PC-9 (cell line): ENCODE measurements at regions not wholly inside any gene's neighbourhood (a gene's known extent, or its start where the extent isn't known, plus 50 kb on each side); places are given as distances from the start of the nearest gene placed in this dataset.

Experiments used
- EZH2 ChIP-seq: fragments of 200-600 bp; sonication (generic); IDR thresholded peaks from 2 replicates; pipeline ENCODE4 v1.8.0; 2017; ENCODE audit warnings: antibody characterized with exemption, low read depth
- TF ChIP-seq, protein P1 (sequence below): fragments of 200-600 bp; sonication (generic); conservative IDR thresholded peaks from 2 replicates; pipeline ENCODE4 v1.6.1; 2017; ENCODE audit warnings: mixed run types, antibody characterized with exemption, mild to moderate bottlenecking, moderate library complexity

DNA sequence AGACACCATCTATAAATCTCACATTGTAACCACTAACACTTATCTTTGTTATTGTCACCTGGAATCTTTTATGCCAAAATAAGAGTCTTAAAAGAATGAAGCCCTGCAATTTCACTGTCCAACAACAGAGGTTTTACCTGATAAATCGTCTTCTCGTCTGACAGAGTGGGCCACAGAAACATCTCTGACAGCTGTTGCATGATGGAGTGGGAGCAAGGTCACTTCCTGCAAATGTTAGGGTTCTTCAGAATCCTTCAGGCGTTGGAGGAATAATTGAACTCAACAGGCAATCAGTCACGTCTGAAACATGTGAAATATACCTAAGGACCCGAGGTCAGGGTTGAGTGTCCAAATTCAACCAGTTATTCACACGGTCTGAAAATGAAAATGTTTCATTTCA lies 353.6 kb downstream of the TRIML1 start:
- no peak for TF ChIP-seq EZH2
- TF ChIP-seq, protein P1, sequence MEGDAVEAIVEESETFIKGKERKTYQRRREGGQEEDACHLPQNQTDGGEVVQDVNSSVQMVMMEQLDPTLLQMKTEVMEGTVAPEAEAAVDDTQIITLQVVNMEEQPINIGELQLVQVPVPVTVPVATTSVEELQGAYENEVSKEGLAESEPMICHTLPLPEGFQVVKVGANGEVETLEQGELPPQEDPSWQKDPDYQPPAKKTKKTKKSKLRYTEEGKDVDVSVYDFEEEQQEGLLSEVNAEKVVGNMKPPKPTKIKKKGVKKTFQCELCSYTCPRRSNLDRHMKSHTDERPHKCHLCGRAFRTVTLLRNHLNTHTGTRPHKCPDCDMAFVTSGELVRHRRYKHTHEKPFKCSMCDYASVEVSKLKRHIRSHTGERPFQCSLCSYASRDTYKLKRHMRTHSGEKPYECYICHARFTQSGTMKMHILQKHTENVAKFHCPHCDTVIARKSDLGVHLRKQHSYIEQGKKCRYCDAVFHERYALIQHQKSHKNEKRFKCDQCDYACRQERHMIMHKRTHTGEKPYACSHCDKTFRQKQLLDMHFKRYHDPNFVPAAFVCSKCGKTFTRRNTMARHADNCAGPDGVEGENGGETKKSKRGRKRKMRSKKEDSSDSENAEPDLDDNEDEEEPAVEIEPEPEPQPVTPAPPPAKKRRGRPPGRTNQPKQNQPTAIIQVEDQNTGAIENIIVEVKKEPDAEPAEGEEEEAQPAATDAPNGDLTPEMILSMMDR = no peak
